ENCODE measurements at regions not wholly inside any gene's neighbourhood (a gene's known extent, or its start where the extent isn't known, plus 50 kb on each side); places are given as distances from the start of the nearest gene placed in this dataset.

DNA sequence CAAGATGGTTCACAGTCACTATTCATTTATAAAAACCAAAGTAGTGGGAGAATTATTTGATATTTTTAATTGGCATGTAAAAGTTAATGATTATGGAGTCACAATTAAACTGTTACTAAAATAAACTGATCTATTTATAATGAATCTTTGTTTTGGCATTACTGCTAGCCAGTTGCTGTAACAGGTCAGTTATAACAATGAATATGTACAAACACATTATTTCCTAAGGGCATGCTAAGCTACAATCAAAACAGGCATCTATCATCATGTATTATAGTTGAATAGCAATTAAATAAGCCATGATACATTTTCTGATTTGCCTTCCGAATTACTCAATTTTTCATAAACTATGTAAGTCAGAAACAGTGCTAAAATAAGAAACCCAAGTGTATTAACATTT lies 518.3 kb downstream of the SLC16A7 start:
- TF ChIP-seq, protein P1, sequence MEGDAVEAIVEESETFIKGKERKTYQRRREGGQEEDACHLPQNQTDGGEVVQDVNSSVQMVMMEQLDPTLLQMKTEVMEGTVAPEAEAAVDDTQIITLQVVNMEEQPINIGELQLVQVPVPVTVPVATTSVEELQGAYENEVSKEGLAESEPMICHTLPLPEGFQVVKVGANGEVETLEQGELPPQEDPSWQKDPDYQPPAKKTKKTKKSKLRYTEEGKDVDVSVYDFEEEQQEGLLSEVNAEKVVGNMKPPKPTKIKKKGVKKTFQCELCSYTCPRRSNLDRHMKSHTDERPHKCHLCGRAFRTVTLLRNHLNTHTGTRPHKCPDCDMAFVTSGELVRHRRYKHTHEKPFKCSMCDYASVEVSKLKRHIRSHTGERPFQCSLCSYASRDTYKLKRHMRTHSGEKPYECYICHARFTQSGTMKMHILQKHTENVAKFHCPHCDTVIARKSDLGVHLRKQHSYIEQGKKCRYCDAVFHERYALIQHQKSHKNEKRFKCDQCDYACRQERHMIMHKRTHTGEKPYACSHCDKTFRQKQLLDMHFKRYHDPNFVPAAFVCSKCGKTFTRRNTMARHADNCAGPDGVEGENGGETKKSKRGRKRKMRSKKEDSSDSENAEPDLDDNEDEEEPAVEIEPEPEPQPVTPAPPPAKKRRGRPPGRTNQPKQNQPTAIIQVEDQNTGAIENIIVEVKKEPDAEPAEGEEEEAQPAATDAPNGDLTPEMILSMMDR (IDR thresholded peaks at IDR 0.05; ENCODE audit: poor library complexity): no peak
- TF ChIP-seq EZH2phosphoT487 (IDR thresholded peaks at IDR 0.05; ENCODE audit: low read depth, severe bottlenecking, unreplicated experiment): no peak
- no peak for TF ChIP-seq EZH2 (IDR thresholded peaks at IDR 0.05; ENCODE audit: borderline replicate concordance)

Measured in hepatocyte (in vitro differentiated cells).